ENCODE measurements at regions not wholly inside any gene's neighbourhood (a gene's known extent, or its start where the extent isn't known, plus 50 kb on each side); places are given as distances from the start of the nearest gene placed in this dataset.

DNA sequence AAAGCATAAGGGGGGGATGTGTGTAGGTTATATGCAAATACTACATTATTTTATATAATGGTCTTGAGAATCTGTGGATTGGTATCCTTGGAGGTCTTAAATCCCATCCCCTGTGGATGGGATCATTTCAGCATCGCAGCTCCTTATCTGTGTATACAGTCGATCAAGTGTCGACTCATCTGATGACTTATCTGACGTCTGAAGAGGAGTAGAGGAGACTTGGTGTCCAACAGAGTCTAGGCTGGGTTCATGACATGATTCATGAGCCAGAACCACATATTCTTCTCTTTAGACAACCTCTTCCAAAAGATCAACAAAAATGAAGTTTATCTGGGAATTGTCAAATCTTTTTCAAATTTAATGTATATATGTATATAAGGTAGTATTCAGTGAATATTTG lies 220.7 kb downstream of the NR2F2 start:
- H3K36me3 ChIP-seq, result no peaks in the 10 kb centered on the region
- H3K27me3 ChIP-seq, result no peaks in the 10 kb centered on the region
- H3K4me1 ChIP-seq (ENCODE audit: control insufficient read depth in 1 of 2, insufficient read depth in 1 of 2, low read depth in 1 of 2, low read length in 1 of 2), result no peaks in the 10 kb centered on the region
- no peaks in the 10 kb centered on the region for H3K9me3 ChIP-seq
- TF ChIP-seq CTCF (IDR thresholded peaks at IDR 0.05), result no peak
- H3K27ac ChIP-seq, result no peak overlapping the region
- H3K4me3 ChIP-seq (ENCODE audit: low read depth in 1 of 2, low read length in 1 of 2), result no peak overlapping the region

DNA sequence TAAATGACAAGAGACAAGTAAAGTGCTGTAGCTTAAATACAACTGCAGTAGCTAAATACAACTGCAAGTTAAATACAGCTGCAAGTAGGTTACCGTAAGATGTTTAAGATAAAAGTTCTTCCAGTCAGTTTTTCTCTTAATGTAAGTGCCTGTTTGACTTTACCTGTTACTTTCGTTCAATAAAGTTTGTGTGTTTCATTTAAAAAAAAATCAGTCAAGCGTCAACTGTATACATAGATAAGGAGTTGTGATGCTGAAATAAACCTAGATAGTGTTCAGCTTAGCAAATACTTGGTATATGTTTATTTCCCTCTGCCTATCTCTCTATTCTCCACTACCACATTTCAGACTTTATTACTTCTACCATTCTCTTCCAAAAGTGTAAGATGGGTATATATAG lies 221.2 kb downstream of the NR2F2 start:
- Histone ChIP-seq H3K4me1 (ENCODE audit: control insufficient read depth in 1 of 2, insufficient read depth in 1 of 2, low read depth in 1 of 2, low read length in 1 of 2) (no peaks in the 10 kb centered on the region), H3K4me3 (ENCODE audit: low read depth in 1 of 2, low read length in 1 of 2) (no peak overlapping the region), H3K9me3 (no peaks in the 10 kb centered on the region), H3K36me3 (no peaks in the 10 kb centered on the region), H3K27ac (no peak overlapping the region), H3K27me3 (no peaks in the 10 kb centered on the region)
- TF ChIP-seq CTCF (IDR thresholded peaks at IDR 0.05), result no peak

GRCh38 chr15:96553006-96553405 lies 222.5 kb downstream of the NR2F2 start:
- H3K4me1 ChIP-seq (ENCODE audit: control insufficient read depth in 1 of 2, insufficient read depth in 1 of 2, low read depth in 1 of 2, low read length in 1 of 2), result no peaks in the 10 kb centered on the region
- H3K27me3 ChIP-seq, result no peaks in the 10 kb centered on the region
- no peaks in the 10 kb centered on the region for H3K36me3 ChIP-seq
- no peak for TF ChIP-seq CTCF (IDR thresholded peaks at IDR 0.05)
- no peak overlapping the region for H3K4me3 ChIP-seq (ENCODE audit: low read depth in 1 of 2, low read length in 1 of 2)
- H3K27ac ChIP-seq, result no peak overlapping the region
- peaks cover 3% of the 10 kb centered on the region for H3K9me3 ChIP-seq

DNA sequence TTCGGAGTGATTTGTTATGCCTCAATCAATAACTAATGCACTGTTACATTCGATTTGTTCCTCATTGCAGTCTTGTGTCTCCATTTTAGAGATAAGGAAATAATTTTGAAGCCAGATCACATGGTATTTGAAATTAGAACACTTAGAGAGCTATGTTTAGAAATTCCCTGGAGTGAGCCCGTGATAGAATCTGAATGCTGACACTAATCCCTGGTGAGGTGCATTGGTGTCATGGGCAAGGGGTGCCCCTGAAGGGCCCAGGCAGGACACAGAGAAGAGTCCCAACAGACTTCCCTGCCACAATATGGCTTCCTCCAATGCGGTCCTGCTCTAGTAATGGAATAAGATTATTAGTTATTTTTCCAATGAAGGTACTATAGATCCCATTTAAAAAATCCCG lies 223.0 kb downstream of the NR2F2 start:
- Histone ChIP-seq H3K36me3 (no peaks in the 10 kb centered on the region), H3K4me3 (ENCODE audit: low read depth in 1 of 2, low read length in 1 of 2) (no peak overlapping the region), H3K27ac (no peak overlapping the region), H3K27me3 (no peaks in the 10 kb centered on the region), H3K4me1 (ENCODE audit: control insufficient read depth in 1 of 2, insufficient read depth in 1 of 2, low read depth in 1 of 2, low read length in 1 of 2) (no peaks in the 10 kb centered on the region), H3K9me3 (peaks cover 3% of the 10 kb centered on the region)
- no peak for TF ChIP-seq CTCF (IDR thresholded peaks at IDR 0.05)

DNA sequence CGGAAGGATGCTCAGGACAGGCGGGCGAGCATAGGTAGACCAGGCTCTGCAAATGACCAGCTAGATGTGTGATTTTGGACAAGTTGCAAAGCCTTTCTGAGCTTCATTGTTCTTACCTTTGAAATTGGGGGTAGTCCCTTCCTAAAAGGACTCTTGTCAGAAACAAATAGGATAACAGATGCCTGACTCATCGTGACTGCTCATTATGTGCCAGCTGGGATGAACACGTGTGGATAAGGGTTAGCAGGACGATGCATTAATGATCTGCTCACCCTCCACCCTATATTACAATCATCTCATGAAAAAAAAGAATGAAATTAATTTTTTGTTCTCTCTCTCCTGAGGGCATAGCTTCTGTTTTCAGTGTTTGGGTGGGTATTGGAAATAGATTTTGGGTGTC lies 223.4 kb downstream of the NR2F2 start:
- Histone ChIP-seq H3K9me3 (peaks cover 3% of the 10 kb centered on the region), H3K36me3 (no peaks in the 10 kb centered on the region), H3K27ac (no peak overlapping the region), H3K27me3 (no peaks in the 10 kb centered on the region), H3K4me1 (ENCODE audit: control insufficient read depth in 1 of 2, insufficient read depth in 1 of 2, low read depth in 1 of 2, low read length in 1 of 2) (no peaks in the 10 kb centered on the region), H3K4me3 (ENCODE audit: low read depth in 1 of 2, low read length in 1 of 2) (no peak overlapping the region)
- no peak for TF ChIP-seq CTCF (IDR thresholded peaks at IDR 0.05)

GRCh38 chr15:96554541-96554940 lies 224.0 kb downstream of the NR2F2 start:
- Histone ChIP-seq H3K4me3 (ENCODE audit: low read depth in 1 of 2, low read length in 1 of 2) (no peak overlapping the region), H3K36me3 (no peaks in the 10 kb centered on the region), H3K27me3 (no peaks in the 10 kb centered on the region), H3K4me1 (ENCODE audit: control insufficient read depth in 1 of 2, insufficient read depth in 1 of 2, low read depth in 1 of 2, low read length in 1 of 2) (no peaks in the 10 kb centered on the region), H3K9me3 (peaks cover 3% of the 10 kb centered on the region), H3K27ac (no peak overlapping the region)
- no peak for TF ChIP-seq CTCF (IDR thresholded peaks at IDR 0.05)
